Colonic mucosa (tissue), 4 donors: ENCODE measurements at regions not wholly inside any gene's neighbourhood (a gene's known extent, or its start where the extent isn't known, plus 50 kb on each side); places are given as distances from the start of the nearest gene placed in this dataset.

ENCODE experiments used
- DNase-seq: peaks from one replicate; pipeline ENCODE4 v3.0.0-alpha.2; 2020
- H3K27ac ChIP-seq: fragments of 200-600 bp; one replicate; pipeline ENCODE4 v1.8.0; 2021
- H3K27me3 ChIP-seq: fragments of 200-600 bp; one replicate; pipeline ENCODE4 v1.8.0; 2021
- H3K36me3 ChIP-seq: fragments of 200-600 bp; one replicate; pipeline ENCODE4 v1.8.0; 2021
- H3K4me1 ChIP-seq: fragments of 200-600 bp; one replicate; pipeline ENCODE4 v1.8.0; 2021; ENCODE audit warnings: mild to moderate bottlenecking
- H3K4me3 ChIP-seq: fragments of 200-600 bp; one replicate; pipeline ENCODE4 v1.8.0; 2021
- H3K9ac ChIP-seq, 2 donors: one replicate each; pipeline ENCODE4 v1.7.0; 2013; ENCODE audit warnings: control low read depth in 2 of 2, low read depth in 2 of 2, low read length in 2 of 2
- H3K9me3 ChIP-seq: fragments of 200-600 bp; one replicate; pipeline ENCODE4 v1.8.0; 2021
- intact Hi-C: fragments of 100-400 bp; cut with DNase I; formaldehyde crosslinking; loops from one replicate; pipeline ENCODE4 v1.14.1; 2022
- TF ChIP-seq, protein P1 (sequence below): fragments of 200-600 bp; IDR thresholded peaks from one replicate; pipeline ENCODE4 v1.8.0; 2022; ENCODE audit warnings: antibody characterized with exemption, mild to moderate bottlenecking
- donor health status: healthy.
- donor health status: DM: no; HTN: no; CAD: no.
- donor health status: DM: no; HTN: no; CAD: no.

DNA sequence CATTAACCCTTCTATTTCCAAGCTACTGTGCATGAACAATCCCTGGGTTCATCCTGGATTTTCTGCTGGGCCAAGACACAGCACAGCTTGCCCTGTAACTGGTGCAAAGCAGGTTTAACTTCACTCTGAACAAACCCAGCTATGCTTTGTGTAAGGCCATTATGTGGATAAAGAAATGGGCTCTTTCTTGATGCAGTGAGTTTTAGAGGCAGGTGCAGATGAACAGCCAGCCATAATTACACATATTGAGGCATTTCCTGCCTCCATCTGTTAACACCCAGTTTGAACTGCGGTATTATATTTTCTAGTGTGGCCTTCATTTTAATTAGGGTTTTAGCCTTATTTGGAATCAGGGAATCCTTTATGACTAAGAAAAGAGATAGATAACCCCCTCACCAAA lies 68.7 kb upstream of the ARX start:
- Histone ChIP-seq H3K27ac (no peak overlapping the region), H3K4me3 (no peak overlapping the region), H3K9me3 (no peaks in the 10 kb centered on the region), H3K27me3 (no peaks in the 10 kb centered on the region), H3K9ac (no peak overlapping the region), H3K36me3 (no peaks in the 10 kb centered on the region), H3K4me1 (no peaks in the 10 kb centered on the region)
- no peak for DNase-seq
- intact Hi-C loops: no loop called here
- TF ChIP-seq, protein P1, sequence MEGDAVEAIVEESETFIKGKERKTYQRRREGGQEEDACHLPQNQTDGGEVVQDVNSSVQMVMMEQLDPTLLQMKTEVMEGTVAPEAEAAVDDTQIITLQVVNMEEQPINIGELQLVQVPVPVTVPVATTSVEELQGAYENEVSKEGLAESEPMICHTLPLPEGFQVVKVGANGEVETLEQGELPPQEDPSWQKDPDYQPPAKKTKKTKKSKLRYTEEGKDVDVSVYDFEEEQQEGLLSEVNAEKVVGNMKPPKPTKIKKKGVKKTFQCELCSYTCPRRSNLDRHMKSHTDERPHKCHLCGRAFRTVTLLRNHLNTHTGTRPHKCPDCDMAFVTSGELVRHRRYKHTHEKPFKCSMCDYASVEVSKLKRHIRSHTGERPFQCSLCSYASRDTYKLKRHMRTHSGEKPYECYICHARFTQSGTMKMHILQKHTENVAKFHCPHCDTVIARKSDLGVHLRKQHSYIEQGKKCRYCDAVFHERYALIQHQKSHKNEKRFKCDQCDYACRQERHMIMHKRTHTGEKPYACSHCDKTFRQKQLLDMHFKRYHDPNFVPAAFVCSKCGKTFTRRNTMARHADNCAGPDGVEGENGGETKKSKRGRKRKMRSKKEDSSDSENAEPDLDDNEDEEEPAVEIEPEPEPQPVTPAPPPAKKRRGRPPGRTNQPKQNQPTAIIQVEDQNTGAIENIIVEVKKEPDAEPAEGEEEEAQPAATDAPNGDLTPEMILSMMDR: no peak

GRCh38 chrX:25083661-25084060 lies 67.9 kb upstream of the ARX start:
- intact Hi-C loops: no loop called here
- Histone ChIP-seq H3K9ac (no peak overlapping the region), H3K9me3 (no peaks in the 10 kb centered on the region), H3K4me3 (no peak overlapping the region), H3K4me1 (no peaks in the 10 kb centered on the region), H3K36me3 (no peaks in the 10 kb centered on the region), H3K27me3 (no peaks in the 10 kb centered on the region), H3K27ac (no peak overlapping the region)
- DNase-seq: no peak
- TF ChIP-seq, protein P1: no peak

DNA sequence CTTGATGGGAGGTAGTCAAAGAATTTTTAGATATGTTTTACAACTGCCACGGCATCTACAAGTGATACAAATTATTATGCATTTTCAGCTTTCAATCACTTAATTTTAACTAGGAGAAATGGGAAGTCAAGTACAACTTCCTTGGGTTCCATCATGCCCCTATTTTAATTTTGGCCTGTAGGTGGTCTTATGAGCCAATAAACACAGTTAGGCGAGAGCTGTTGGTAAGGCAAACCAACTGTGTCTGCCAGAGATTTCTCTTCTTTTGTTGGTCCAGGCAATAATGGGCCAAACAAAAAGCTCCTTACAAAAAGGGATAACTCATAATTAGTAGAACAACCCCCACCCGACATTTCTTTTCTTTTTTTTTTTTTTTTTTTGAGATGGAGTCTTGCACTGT lies 63.3 kb upstream of the ARX start:
- no peak overlapping the region for H3K9ac ChIP-seq
- DNase-seq: no peak
- no peaks in the 10 kb centered on the region for H3K9me3 ChIP-seq
- TF ChIP-seq, protein P1: no peak
- no peaks in the 10 kb centered on the region for H3K36me3 ChIP-seq
- no peak overlapping the region for H3K27ac ChIP-seq
- intact Hi-C loops: no loop called here
- H3K4me1 ChIP-seq: no peaks in the 10 kb centered on the region
- no peaks in the 10 kb centered on the region for H3K27me3 ChIP-seq
- no peak overlapping the region for H3K4me3 ChIP-seq

DNA sequence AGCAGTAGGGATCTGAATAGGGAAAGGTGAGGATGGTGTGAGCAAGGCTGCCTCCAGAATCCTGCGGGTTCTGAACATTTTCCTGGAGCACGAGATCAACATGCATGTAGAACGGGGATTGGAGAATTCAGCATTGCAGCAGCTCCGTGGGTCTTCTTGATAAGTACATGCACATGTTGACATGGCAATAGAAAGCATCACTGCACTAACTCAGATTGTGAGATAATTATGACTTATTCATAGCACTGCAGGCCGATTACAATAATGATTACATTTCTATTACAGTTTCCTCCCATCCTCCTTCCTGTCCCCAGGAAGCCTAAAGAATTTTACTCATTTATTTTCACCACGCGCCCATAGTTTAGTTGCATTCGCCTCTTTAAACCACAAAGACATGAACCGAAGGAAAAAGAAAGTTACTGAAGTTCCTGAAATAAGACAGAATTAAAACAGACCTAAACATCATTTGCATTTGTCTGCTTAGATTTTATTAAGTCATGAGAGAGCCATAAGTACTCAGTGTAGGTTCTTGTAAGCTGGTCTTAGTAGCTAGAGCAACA lies 61.3 kb upstream of the ARX start:
- intact Hi-C loops: no loop called here
- Histone ChIP-seq H3K27ac (no peak overlapping the region), H3K36me3 (no peaks in the 10 kb centered on the region), H3K27me3 (no peaks in the 10 kb centered on the region), H3K9me3 (no peaks in the 10 kb centered on the region), H3K4me3 (no peak overlapping the region), H3K4me1 (no peaks in the 10 kb centered on the region), H3K9ac (no peak overlapping the region)
- TF ChIP-seq, protein P1: no peak
- no peak for DNase-seq

- no peaks in the 10 kb centered on the region for H3K27me3 ChIP-seq
- no peak for DNase-seq
- TF ChIP-seq, protein P1: no peak
- no peak overlapping the region for H3K9ac ChIP-seq
- no peak overlapping the region for H3K4me3 ChIP-seq
- no peaks in the 10 kb centered on the region for H3K9me3 ChIP-seq
- H3K27ac ChIP-seq: no peak overlapping the region
- no peaks in the 10 kb centered on the region for H3K4me1 ChIP-seq
- H3K36me3 ChIP-seq: no peaks in the 10 kb centered on the region
- intact Hi-C loops: no loop called here
These were observed 56.5 kb upstream of the ARX start for GRCh38 chrX:25072247-25072646.
